HUDEP-2 (cell line): ENCODE measurements at regions not wholly inside any gene's neighbourhood (a gene's known extent, or its start where the extent isn't known, plus 50 kb on each side); places are given as distances from the start of the nearest gene placed in this dataset.
"Not testable (repeated sequence)": the region's sequence is repeated elsewhere in the genome, so short reads cannot be mapped to it uniquely, and the experiment has no call there.

Experiments
- DNase-seq, 76 experiments: peaks; one replicate each; lab custom pipeline; 2025; ENCODE audit not compliant: unreplicated experiment in 76 of 76; lab: John Stamatoyannopoulos, UW

DNA sequence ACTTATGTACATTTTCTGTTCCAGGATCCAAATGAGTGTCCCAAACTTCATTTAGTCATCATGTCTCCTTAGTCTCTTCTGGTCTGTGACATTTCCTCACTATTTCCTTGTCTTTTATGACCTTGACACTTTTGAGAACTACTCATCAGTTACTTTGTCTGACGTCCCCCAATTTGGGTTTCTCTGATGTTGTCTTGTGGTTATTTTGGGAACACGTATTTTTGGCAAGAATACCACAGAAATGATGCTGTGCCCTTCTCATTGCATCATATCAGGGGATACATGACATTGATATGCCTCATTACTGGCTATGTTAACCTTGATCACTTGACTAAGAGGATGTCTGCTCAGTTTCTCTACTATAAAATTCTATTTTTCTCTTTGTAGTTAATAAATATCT, 308.8 kb downstream of the ZNF674 start:
- no peak for DNase-seq

DNA sequence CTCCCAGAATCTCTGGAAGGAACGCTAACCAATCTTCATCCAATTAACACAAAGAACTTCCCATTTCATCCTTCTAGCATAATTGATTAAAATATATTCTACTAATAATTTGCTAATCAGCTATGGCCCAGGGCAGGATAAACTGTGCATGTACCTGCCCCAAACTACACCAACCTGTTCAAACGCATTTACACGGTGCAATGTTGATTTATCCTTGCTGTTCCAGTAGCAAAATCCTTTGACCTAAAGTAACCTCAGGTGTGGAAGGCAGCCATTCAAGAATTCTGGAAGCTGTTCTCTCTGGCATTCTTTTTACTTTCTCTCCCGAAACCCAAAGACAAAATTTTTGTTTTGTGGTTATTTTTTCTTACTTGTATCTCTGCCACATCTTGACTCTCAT, 309.4 kb downstream of the ZNF674 start:
- DNase-seq = no peak

DNA sequence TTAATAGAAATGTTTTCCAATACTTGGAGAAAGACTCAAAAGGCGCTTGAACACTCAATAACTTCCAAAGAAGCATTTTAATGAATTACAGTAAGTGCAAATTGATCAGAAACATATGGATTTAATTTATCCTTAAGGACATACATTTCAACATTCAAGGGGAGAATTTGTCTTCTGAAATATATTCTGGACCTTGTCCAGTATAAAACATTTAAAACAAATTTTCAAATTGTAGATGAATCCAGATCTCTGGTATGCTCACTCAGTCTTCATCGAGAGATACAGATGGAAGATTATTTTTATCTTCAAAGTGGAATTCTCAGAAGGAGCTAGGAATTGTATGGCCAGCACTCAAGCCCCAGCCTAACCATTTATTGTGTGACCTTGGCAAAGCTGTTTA, 310.4 kb downstream of the ZNF674 start:
- DNase-seq = no peak

DNA sequence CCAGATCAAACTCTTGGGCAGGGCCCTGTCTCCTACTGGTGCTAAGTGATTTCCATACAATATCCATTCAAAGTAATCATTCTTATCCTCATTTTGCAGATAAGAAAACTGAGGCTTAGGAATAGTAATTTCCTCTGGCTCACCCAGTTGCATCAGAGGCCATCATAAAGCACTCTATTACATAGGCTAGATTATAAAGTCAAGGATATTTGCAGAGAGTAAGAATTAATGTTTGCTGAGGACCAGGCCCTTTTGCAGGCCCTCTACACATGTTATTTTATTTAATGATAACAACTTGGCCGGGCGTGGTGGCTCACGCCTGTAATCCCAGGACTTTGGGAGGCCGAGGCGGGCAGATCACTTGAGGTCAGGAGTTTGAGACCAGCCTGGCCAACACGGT, 316.8 kb downstream of the ZNF674 start:
- no peak for DNase-seq

DNA sequence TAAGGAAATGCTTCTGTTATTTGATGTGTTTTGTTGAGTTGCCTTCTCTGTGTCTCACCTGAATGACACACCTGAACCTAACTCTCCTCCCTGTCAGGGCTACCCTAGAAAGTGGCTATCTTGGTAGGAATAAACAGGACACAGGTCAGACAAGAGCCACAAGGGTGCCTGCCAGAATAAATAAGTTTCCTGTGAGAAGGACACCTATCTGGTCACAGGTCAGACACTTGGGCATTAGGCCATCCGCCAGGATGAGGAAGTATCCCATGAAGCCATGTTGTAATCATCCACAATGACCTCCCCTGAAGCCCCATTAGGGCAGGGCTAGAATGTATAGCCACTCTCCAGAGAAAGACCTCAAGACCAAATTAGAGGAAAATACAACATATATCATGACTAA, 318.8 kb downstream of the ZNF674 start:
- DNase-seq = no peak

DNA sequence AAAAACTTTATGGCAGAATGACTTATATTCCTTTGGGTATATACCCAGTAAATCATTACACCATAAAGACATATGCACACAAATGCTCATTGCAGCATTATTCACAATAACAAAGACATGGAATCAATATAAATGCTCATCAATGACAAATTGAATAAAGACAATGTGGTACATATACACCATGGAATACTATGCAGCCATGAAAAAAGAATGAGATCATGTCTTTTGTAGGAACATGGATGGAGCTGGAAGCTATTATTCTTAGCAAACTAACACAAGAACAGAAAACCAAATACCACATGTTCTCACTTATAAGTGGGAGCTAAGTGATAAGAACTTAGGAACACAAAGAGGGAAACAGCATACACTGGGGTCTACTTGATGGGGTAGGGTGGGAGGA, 321.7 kb downstream of the ZNF674 start:
- not testable (repeated sequence) for DNase-seq

DNA sequence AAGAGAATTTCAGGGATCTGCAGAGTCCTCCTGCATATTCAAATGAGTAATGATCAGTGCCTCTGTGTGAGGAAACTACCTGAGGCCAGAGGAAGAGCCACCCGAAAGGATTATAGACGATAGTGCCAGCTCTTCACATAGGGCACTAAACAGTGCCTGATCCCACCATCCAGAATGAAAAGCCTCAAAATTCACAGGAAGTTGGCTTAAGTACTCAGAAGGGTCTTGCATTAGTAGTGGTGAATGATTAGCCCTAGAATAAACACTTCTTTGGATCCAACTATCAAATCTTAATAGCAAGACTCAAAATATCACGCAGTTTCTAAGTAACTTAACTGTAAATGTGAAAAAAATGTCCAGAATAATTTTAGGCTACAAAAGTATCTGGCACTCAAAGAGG, 324.4 kb downstream of the ZNF674 start:
- DNase-seq = no peak

DNA sequence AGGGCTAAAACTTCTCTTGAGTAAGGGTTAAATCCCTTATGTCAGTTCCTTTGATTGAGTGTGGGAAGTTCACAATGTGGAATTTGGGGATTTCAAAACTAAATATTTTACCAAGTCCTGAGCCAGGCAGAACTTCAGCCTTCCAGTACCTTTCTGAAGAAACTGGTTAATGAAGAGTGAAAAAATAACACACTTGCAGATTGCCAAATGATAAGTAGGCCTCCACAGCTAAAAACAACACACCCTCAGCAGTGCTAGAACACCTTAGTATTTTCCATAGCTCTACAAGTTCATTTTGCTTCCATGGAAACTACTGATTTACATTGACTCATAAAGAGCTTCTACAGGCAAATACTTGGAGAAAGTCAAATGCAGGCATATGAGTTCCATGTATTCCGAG, 326.8 kb downstream of the ZNF674 start:
- no peak for DNase-seq

DNA sequence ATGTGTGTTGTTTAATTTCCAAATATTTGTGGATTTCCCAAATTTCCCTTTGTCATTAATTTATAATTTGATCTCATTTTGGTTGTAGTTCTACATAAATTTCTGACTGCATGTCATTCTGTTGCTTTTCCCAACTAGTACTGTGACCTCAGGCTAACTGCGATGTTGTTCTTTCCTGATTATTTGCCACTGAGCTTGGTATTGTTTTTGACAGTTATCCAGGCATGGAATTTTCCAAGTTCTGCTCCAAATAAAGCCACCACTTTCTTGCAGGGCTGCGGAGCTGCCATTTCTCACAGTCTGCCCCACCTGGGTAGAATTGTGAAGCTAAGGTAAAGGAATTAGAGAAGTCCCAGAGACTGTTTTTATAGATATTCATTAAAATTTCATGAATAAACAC, 328.8 kb downstream of the ZNF674 start:
- no peak for DNase-seq

DNA sequence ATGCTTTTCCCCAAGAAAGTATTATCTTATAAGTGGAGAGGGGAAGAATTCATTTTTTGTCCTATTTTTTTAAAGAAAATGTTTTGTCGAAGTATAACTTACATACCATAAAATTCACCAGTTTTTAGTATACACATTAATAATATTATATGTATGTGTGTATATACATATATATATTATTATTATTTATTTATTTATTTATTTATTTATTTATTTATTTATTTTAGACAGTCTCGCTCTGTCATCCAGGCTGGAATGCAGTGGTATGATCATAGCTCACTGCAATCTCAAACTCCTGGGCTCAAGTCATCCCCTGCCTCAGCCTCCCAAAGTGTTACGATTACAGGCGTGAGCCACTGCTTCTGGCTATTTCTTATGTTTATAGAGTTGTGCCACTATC, 334.1 kb downstream of the ZNF674 start:
- DNase-seq = no peak

DNA sequence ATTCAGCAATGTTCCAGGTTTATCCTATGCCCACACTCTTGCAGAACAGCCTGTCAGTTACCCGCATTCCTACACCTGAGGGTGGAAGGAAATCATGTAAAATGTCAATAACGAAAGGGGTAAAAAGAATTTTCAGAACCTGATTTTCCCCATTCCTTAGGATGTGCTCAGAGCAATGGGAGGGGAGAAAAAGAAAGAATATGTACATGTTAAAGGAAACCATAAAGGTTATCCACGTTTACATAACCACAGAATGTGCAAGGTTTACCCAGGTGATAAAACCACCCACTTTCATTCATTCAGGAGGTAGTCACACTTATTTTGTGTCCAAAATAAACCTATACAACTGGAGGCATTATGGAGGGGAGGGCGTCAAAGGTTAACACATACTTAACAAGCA, 335.5 kb downstream of the ZNF674 start:
- no peak for DNase-seq

DNA sequence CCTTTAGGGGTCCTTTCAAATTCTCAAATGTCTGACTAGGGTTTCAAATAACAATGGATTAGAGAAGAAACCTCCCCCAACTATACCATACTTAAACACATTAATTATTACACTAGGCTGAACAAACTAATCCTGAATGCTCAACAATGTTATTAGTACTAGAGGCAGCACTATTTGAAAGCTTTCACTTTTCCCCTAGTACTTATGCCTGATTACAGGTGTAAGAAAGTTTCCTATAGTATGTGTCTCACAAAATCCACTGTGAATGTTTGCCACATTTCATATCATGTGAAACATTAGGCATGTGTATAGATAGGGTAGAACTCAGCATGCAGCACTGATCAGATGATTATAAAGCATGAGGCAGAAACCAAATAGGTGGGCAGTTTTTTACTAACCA, 336.2 kb downstream of the ZNF674 start:
- no peak for DNase-seq

DNA sequence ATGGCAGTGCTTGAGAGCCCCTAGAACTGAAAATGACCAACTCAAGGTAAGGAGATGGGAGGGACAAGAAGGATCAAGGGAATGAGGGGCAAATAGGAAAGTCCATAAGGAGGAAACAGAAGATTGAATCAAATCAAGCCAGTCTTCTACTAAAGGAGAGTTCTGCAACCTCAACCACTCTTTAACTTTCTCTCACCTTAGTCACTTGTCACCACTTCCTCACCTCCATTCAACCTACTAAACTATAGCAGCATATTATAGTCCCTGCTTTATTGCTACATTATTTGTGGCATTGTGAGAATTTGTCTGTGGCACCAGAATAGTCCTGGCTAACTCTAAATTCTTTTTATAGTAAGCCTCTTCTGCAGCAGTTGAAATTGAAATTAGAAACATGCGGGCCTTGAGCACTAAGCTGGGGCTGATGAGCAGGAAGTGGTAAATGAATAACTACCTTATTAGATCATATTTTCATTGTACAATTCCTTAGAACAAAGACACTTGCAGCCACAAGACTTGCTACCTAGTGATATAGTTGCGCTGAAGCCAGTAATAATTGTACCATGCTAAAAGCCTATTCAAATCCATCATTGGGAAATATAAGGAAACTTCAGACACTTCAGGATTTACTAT, 336.9 kb downstream of the ZNF674 start:
- no peak for DNase-seq

DNA sequence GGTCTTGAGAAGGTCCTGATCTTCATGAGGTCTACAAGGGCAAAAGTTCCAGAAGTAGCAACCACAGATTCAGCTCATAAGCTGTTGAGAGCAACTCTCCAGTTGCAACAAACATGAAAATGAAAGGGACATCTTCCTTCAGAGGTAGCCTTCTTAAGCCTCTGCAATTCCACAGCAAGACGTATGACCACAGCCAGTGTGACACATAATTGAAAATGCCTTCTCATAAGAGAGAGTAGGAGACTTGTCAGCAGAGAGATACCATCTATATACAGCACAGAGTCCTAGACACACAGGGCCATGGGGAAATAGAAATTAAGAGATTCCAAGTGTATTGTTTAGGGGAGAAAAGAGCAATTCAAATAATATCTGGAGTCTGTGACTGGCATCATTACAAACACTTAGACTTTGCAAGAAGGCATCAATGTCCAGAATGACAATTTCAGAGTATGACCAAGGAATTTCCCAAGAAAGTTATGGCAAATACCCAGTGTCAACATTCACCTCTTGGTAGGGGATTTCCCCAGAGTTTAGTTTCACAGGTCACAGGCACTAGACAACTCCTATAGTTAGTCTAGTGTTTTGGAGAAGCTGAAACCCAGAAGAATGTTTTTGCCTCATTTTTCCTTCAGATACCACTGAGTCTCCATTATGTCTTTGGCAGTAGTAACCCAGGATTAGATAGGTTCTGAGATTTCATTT, 340.3 kb downstream of the ZNF674 start:
- DNase-seq = no peak

DNA sequence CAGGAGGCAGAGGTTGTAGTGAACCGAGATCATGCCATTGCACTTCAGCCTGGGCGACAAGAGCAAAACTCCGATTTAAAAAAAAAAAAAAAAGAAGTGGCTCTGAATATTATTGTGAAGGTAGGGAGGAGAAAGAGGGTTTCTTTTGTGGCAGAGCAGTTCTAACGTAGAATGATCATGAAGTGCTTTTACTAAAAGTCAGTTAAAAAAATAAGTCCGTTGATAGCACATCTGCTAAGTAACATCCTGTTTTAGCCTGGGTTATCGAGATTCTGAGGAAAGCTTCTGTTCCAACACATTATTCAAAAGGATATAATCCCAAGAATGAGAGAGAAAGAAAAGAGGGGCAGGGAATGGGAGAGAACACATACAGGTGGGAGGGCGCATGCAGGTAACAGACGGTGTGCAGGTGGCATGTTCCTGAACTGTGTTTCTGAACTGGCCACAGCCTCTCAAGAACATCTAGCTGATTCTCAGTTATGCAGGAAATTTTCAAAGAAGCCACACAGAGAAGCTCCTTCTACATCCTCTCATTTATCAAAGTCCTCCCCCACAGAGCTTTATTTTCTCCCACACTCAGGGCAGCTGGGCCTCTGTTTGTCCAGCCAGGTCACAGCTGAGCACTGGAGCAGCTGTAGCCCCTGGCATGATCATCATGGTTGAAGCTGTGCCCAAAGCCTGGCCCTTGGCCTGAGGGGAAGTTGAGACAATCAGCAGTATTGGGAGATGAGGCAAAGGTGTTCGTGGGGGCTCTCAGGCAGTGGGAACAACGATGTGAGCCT, 342.3 kb downstream of the ZNF674 start:
- no peak for DNase-seq

DNA sequence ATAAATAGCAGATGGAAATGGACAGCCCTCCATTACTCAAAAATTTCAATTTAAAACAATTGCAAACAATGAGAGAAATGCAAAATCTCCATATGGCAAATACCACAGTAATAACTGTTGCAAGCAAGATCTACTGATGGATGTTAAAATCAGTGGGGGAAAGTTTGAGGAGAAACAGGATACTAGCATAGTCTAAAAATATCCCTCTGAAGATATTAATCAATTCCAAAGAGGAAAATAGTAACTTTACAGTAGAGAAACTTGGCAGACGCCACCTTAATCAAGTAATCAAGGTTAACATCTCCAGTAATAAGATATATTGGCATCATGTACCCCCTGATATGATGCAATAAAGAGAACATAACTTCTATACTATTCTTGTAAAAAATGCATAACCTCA, 344.8 kb downstream of the ZNF674 start:
- no peak for DNase-seq

DNA sequence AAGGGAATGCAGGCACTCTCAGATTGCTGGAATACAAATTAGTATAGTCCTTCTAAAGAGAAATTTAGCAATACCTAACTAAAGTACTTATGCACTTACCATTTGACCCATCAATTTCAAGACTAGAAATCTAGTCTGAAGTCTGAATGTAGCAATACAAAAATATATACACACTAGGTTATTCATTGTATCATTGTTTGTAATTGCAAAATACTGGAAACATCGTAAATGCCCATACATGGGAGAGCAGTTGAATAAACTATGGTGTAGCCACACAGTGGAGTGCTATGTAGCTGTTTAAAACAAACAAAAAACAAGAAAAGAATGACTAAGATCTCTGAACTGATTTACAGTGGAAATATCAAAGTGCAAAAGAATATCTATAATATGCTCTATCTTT, 346.4 kb downstream of the ZNF674 start:
- DNase-seq = no peak

DNA sequence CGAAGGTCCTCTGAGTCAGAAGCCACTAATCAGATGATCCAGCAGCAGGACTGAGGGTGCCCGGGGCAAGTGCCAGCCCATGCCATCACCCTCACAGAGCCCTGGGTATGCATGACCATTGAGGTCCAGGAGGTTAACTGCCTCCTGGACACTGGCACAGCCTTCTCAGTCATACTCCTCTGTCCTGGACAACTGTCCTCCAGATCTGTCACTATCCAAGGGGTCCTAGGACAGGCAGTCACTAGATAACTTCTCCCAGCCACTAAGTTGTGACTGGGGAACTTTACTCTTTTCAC, 358.5 kb downstream of the ZNF674 start:
- DNase-seq = not testable (repeated sequence)

DNA sequence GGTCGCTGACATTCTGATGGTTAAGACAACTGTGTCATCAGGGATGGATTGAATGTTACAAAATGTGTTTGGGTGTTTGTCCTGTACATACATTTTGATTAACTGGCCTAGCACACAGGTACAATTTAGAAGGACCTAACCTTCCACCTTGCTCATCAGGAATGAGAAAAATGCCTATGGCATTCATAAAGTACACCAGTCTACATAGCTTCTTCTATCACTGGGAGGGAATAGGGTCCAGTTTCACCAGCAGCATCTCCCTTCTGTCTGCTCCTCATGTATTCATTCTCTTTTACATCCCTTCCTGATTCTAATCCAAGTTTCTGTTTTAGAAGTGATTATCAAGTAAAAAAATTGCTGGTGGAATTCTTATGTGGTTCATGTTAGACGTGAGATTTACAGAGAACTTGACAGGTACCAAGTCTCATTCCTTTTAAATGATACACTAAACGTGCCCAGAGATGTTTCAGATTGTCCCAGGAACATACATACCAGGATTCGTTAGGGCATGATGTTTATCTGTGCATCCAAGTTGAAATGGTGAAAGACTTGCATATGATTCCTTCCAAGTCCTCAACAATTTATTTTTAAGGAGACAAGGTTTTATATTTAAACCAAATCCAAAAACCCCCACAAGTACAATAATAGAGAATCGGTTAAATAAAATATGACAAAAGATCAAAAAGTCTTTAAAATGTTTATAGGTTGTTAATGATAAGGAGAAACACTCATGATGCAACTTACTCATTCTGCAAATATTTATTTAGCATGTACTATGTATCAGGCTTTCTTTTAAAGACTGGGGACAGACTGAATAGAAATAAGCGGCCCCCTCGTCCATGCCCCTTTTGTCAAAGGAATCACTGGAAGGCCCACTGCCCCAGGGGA, 359.1 kb downstream of the ZNF674 start:
- DNase-seq = no peak

DNA sequence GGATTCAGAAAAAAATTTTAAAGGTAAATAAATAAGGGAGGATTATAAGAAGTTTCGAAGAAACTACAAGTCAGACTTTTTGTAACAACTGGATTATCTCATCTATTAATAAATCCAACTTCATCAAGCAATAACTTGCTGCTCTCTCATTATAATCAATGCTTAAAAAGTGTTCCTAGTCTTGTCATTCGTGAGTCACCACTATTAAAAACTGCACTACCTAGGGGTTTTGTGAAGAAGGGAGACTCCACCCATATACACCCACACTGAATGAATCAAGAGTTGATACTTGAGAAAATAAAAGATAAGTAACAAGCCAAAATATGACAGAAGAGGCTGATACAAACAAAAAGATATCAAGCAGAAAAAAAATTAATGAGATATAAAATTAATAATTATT, 360.5 kb downstream of the ZNF674 start:
- DNase-seq = no peak

DNA sequence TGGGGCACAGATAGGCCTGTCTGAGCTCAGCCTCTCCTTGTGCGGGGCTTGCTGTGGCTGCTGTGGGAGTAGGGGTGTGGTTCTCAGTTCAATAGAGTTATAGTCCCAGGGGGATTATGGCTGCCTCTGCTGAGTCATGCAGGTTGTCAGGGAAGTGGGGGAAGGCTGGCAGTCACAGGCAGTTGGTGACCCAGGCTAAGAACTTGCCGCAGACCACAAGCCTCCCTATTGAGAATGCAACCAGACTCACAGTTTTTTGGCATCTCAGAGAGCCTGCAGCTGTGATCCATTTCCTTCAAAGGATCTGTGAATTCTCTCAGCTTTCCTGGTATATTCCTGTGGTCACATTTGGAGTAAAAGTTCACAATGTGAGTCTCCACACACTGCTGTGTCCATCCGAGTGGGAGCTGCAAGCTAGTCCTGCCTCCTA, 364.9 kb downstream of the ZNF674 start:
- DNase-seq = peak in 7 of 76 experiments; percentile 0 to 36 (median 3)
